GM12878 (cell line): ENCODE measurements at regions not wholly inside any gene's neighbourhood (a gene's known extent, or its start where the extent isn't known, plus 50 kb on each side); places are given as distances from the start of the nearest gene placed in this dataset.

Experiments used
- BCL3 ChIP-seq: IDR thresholded peaks from 2 replicates; pipeline ENCODE4 v1.6.1; 2011; ENCODE audit warnings: borderline replicate concordance, low read depth, mild to moderate bottlenecking, moderate library complexity, low read length; ENCODE audit not compliant: insufficient read depth, poor library complexity, severe bottlenecking
- FOS ChIP-seq: IDR thresholded peaks from 3 replicates; pipeline ENCODE4 v1.6.1; 2011; ENCODE audit warnings: borderline replicate concordance; ENCODE audit not compliant: insufficient read length; ENCODE audit errors: extremely low read depth
- HCFC1 ChIP-seq: fragments of 150-350 bp; IDR thresholded peaks from 2 replicates; pipeline ENCODE4 v1.6.1; 2014; ENCODE audit warnings: low read length
- MXI1 ChIP-seq: fragments of 150-350 bp; IDR thresholded peaks from 2 replicates; pipeline ENCODE4 v1.6.1; 2011; ENCODE audit warnings: low read depth, mild to moderate bottlenecking, inconsistent platforms, low read length, improper control_type of control experiment
- ZBTB40 ChIP-seq: fragments of 450-650 bp; IDR thresholded peaks from 2 replicates; pipeline ENCODE4 v1.6.1; 2016; ENCODE audit warnings: mild to moderate bottlenecking, moderate library complexity, borderline replicate concordance
- TF ChIP-seq, protein P1 (sequence below): fragments of 450-650 bp; IDR thresholded peaks from 2 replicates; pipeline ENCODE4 v1.6.1; 2017; ENCODE audit warnings: mild to moderate bottlenecking, moderate library complexity

DNA sequence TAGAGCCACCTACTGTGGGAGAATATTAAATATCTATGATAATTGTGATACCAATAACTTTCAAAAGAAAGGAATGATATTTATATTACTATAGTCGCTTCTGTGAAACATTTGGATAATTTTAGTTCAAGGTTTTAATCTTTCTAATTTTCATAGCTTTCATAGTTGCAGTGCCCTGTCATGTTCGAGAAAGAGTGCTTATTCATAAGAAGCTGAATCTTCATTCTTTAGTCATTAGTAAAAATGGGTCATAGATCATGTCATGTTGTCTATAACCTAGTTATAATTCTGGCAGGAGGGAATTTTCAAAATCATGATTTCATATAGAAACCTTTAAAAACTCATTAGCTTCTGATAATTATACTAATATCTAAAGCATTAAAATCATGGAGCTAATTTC, 685.6 kb downstream of the CETN3 start (continued):
- TF ChIP-seq, protein P1, sequence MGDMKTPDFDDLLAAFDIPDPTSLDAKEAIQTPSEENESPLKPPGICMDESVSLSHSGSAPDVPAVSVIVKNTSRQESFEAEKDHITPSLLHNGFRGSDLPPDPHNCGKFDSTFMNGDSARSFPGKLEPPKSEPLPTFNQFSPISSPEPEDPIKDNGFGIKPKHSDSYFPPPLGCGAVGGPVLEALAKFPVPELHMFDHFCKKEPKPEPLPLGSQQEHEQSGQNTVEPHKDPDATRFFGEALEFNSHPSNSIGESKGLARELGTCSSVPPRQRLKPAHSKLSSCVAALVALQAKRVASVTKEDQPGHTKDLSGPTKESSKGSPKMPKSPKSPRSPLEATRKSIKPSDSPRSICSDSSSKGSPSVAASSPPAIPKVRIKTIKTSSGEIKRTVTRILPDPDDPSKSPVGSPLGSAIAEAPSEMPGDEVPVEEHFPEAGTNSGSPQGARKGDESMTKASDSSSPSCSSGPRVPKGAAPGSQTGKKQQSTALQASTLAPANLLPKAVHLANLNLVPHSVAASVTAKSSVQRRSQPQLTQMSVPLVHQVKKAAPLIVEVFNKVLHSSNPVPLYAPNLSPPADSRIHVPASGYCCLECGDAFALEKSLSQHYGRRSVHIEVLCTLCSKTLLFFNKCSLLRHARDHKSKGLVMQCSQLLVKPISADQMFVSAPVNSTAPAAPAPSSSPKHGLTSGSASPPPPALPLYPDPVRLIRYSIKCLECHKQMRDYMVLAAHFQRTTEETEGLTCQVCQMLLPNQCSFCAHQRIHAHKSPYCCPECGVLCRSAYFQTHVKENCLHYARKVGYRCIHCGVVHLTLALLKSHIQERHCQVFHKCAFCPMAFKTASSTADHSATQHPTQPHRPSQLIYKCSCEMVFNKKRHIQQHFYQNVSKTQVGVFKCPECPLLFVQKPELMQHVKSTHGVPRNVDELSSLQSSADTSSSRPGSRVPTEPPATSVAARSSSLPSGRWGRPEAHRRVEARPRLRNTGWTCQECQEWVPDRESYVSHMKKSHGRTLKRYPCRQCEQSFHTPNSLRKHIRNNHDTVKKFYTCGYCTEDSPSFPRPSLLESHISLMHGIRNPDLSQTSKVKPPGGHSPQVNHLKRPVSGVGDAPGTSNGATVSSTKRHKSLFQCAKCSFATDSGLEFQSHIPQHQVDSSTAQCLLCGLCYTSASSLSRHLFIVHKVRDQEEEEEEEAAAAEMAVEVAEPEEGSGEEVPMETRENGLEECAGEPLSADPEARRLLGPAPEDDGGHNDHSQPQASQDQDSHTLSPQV = no peak
- TF ChIP-seq ZBTB40 (no peak), FOS (no peak), MXI1 (no peak), HCFC1 (no peak), BCL3 (no peak)
